ENCODE measurements at regions not wholly inside any gene's neighbourhood (a gene's known extent, or its start where the extent isn't known, plus 50 kb on each side); places are given as distances from the start of the nearest gene placed in this dataset.

- TF ChIP-seq CTCF (IDR thresholded peaks at IDR 0.05) (no peak), POLR2A (IDR thresholded peaks at IDR 0.05) (no peak), EP300 (IDR thresholded peaks at IDR 0.05) (no peak), POLR2AphosphoS5 (IDR thresholded peaks at IDR 0.05) (no peak)
Observed at GRCh38 chr9:107183176-107183575, 99.9 kb upstream of the RAD23B start.
